ENCODE measurements at regions not wholly inside any gene's neighbourhood (a gene's known extent, or its start where the extent isn't known, plus 50 kb on each side); places are given as distances from the start of the nearest gene placed in this dataset.

DNA sequence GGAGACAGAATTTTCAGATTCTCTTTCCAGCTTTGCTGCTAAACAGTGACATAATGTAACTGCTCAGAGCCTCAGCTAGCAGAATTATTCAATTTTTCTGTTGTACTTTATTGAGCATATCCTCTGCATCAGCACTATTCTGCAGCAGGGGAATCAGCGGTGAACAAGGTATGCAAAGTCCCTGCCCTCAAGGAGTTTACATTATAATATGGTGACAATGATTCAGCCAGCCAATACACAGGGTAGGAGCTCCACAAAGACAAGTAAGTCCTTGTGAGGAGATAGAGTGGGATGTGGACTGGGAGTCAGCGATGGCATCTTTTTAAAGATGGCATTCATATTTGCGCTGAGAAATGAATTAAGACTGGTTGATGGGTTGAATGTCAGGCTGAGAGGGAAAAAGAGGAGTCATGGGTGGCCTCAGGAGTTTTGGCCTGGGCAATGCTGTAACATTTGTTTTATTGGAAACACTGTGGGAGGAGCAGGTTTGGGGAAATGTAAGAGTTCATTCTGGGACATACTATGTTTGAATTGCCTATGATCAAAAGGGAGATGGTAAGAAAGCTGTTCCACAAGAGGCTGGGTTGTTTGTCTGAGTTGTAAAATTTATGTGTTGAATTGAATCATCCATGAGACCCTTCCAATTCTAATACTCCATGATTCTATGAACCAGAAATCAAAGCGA is 194.5 kb downstream of the PLK2 start:
- ChIA-PET POLR2A (no interaction called here), CTCF (interaction anchor here (0.9 to 1.5 kb wide), 2 partner anchors 41 to 766 kb away, joined by 3 to 4 read pairs; no protein-coding TSS in a partner anchor)
- no peaks in the 10 kb centered on the region for H3K27me3 ChIP-seq (ENCODE audit: insufficient read depth)
- no peak overlapping the region for H3K4me3 ChIP-seq (ENCODE audit: low read depth in 2 of 2, low read length in 1 of 2)
- H3K27ac ChIP-seq (ENCODE audit: low read depth in 2 of 2, low read length in 1 of 2), result no peak overlapping the region
- no peak for TF ChIP-seq TCF12 (IDR thresholded peaks at IDR 0.05)
- WGBS (ENCODE audit: low lambda C conversion rate), result 95% methylated on average over 4 of the region's 4 CpGs
- no peaks in the 10 kb centered on the region for H3K79me2 ChIP-seq (ENCODE audit: insufficient read depth)
- no peak for DNase-seq
- H4K20me1 ChIP-seq (ENCODE audit: insufficient read depth), result no peaks in the 10 kb centered on the region
- H3K9ac ChIP-seq, result no peak overlapping the region
- H2AFZ ChIP-seq (ENCODE audit: low read depth), result no peak overlapping the region
- H3K9me3 ChIP-seq, result no peaks in the 10 kb centered on the region
- H3K4me2 ChIP-seq, result no peak overlapping the region
- H3K9me2 ChIP-seq, result no peaks in the 10 kb centered on the region
- H3K36me3 ChIP-seq (replicated peaks in 1 of 2; ENCODE audit: control insufficient read depth in 1 of 2, insufficient read depth in 2 of 2, low read length in 1 of 2), result no peaks in the 10 kb centered on the region
- peaks cover 0 to 15% of the 10 kb centered on the region in 2 experiments; a peak in 1 of 4 replicates for H3K4me1 ChIP-seq (ENCODE audit: control insufficient read depth in 1 of 2, insufficient read depth in 2 of 2, low read depth in 1 of 2, low read length in 1 of 2)
- peaks cover 6% of the 10 kb centered on the region for H3F3A ChIP-seq (replicated peaks; ENCODE audit: insufficient read depth)

DNA sequence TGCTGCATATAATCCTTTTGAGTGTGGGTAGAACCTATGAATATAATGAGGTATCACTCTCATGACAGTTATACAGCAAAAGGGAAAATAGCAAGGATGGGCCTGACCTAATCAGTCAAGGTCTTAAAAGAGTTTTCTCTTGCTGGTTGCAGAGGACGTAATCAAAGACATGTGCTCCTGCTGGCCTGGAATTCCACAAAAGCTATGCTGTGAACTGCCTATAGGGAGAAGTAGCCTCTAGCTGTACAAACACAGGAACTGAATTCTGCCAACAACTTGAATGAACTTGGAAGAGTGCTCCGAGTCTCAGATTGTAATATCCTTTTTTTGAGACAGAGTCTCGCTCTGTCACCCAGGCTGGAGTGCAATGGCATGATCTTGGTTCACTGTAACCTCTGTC is 195.6 kb downstream of the PLK2 start:
- Histone ChIP-seq H3K27me3 (ENCODE audit: insufficient read depth) (no peaks in the 10 kb centered on the region), H4K20me1 (ENCODE audit: insufficient read depth) (no peaks in the 10 kb centered on the region), H3K9me2 (no peaks in the 10 kb centered on the region), H3K9ac (no peak overlapping the region), H3F3A (replicated peaks; ENCODE audit: insufficient read depth) (peaks cover 10% of the 10 kb centered on the region), H3K4me1 (ENCODE audit: control insufficient read depth in 1 of 2, insufficient read depth in 2 of 2, low read depth in 1 of 2, low read length in 1 of 2) (peaks cover 0 to 21% of the 10 kb centered on the region in 2 experiments; a peak in 2 of 4 replicates), H3K4me3 (ENCODE audit: low read depth in 2 of 2, low read length in 1 of 2) (no peak overlapping the region), H3K9me3 (no peaks in the 10 kb centered on the region), H3K36me3 (replicated peaks in 1 of 2; ENCODE audit: control insufficient read depth in 1 of 2, insufficient read depth in 2 of 2, low read length in 1 of 2) (no peaks in the 10 kb centered on the region), H3K79me2 (ENCODE audit: insufficient read depth) (no peaks in the 10 kb centered on the region), H3K4me2 (no peak overlapping the region), H2AFZ (ENCODE audit: low read depth) (no peak overlapping the region), H3K27ac (ENCODE audit: low read depth in 2 of 2, low read length in 1 of 2) (no peak overlapping the region)
- CTCF ChIA-PET, result interaction anchor here (1.5 kb wide), 1 partner anchor 40 kb away, joined by 3 read pairs; no protein-coding TSS in a partner anchor
- no peak for DNase-seq
- 93% methylated on average over 3 of the region's 3 CpGs for WGBS (ENCODE audit: low lambda C conversion rate)
- POLR2A ChIA-PET, result no interaction called here
- TF ChIP-seq TCF12 (IDR thresholded peaks at IDR 0.05), result no peak
- no peak for TF ChIP-seq CHD2 (IDR thresholded peaks at IDR 0.05; ENCODE audit: low read length, partially characterized antibody)
- TF ChIP-seq, protein P1, sequence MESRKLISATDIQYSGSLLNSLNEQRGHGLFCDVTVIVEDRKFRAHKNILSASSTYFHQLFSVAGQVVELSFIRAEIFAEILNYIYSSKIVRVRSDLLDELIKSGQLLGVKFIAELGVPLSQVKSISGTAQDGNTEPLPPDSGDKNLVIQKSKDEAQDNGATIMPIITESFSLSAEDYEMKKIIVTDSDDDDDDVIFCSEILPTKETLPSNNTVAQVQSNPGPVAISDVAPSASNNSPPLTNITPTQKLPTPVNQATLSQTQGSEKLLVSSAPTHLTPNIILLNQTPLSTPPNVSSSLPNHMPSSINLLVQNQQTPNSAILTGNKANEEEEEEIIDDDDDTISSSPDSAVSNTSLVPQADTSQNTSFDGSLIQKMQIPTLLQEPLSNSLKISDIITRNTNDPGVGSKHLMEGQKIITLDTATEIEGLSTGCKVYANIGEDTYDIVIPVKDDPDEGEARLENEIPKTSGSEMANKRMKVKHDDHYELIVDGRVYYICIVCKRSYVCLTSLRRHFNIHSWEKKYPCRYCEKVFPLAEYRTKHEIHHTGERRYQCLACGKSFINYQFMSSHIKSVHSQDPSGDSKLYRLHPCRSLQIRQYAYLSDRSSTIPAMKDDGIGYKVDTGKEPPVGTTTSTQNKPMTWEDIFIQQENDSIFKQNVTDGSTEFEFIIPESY (IDR thresholded peaks at IDR 0.05; ENCODE audit: borderline replicate concordance, low read depth), result no peak
- no peak for TF ChIP-seq FOXJ3 (CRISPR knock-in tag; IDR thresholded peaks at IDR 0.05)
- TF ChIP-seq RAD21 (IDR thresholded peaks at IDR 0.05; ENCODE audit: low read length), result no peak
- TF ChIP-seq MEF2A (IDR thresholded peaks at IDR 0.05; ENCODE audit: borderline replicate concordance, low read depth), result no peak
- TF ChIP-seq, protein P2, sequence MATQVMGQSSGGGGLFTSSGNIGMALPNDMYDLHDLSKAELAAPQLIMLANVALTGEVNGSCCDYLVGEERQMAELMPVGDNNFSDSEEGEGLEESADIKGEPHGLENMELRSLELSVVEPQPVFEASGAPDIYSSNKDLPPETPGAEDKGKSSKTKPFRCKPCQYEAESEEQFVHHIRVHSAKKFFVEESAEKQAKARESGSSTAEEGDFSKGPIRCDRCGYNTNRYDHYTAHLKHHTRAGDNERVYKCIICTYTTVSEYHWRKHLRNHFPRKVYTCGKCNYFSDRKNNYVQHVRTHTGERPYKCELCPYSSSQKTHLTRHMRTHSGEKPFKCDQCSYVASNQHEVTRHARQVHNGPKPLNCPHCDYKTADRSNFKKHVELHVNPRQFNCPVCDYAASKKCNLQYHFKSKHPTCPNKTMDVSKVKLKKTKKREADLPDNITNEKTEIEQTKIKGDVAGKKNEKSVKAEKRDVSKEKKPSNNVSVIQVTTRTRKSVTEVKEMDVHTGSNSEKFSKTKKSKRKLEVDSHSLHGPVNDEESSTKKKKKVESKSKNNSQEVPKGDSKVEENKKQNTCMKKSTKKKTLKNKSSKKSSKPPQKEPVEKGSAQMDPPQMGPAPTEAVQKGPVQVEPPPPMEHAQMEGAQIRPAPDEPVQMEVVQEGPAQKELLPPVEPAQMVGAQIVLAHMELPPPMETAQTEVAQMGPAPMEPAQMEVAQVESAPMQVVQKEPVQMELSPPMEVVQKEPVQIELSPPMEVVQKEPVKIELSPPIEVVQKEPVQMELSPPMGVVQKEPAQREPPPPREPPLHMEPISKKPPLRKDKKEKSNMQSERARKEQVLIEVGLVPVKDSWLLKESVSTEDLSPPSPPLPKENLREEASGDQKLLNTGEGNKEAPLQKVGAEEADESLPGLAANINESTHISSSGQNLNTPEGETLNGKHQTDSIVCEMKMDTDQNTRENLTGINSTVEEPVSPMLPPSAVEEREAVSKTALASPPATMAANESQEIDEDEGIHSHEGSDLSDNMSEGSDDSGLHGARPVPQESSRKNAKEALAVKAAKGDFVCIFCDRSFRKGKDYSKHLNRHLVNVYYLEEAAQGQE (IDR thresholded peaks at IDR 0.05; ENCODE audit: low read depth, low read length), result no peak
